ENCODE measurements at regions not wholly inside any gene's neighbourhood (a gene's known extent, or its start where the extent isn't known, plus 50 kb on each side); places are given as distances from the start of the nearest gene placed in this dataset.
"Not testable (repeated sequence)": the region's sequence is repeated elsewhere in the genome, so short reads cannot be mapped to it uniquely, and the experiment has no call there.

- no peak for DNase-seq
Observed at GRCh38 chr2:190150413-190150812, 87.9 kb upstream of the MSTN start.

- no peak for DNase-seq
Observed at GRCh38 chr2:190149908-190150307, 87.4 kb upstream of the MSTN start.

- no peak for DNase-seq
Observed at GRCh38 chr2:190149200-190149599, 86.7 kb upstream of the MSTN start.

GRCh38 chr2:190146109-190146508 is 83.6 kb upstream of the MSTN start:
- not testable (repeated sequence) for DNase-seq

- not testable (repeated sequence) for DNase-seq
Observed at GRCh38 chr2:190140474-190140873, 77.9 kb upstream of the MSTN start.

- DNase-seq = no peak
Observed at GRCh38 chr2:190139371-190139770, 76.8 kb upstream of the MSTN start.

GRCh38 chr2:190138032-190138431 is 75.5 kb upstream of the MSTN start:
- no peak for DNase-seq

GRCh38 chr2:190137561-190137960 is 75.0 kb upstream of the MSTN start:
- peak; percentile 15 for DNase-seq

GRCh38 chr2:190136825-190137224 is 74.3 kb upstream of the MSTN start:
- DNase-seq = no peak

- DNase-seq = no peak
Observed at GRCh38 chr2:190136259-190136658, 73.7 kb upstream of the MSTN start.

GRCh38 chr2:190129421-190130199 is 67.1 kb upstream of the MSTN start:
- no peak for DNase-seq

- no peak for DNase-seq
Observed at GRCh38 chr2:190127651-190128050, 65.1 kb upstream of the MSTN start.

GRCh38 chr2:190126798-190127197 is 64.3 kb upstream of the MSTN start:
- DNase-seq = no peak

- peak; percentile 68 for DNase-seq
Observed at GRCh38 chr2:190123956-190124355, 61.4 kb upstream of the MSTN start.

GRCh38 chr2:190121971-190122370 is 59.4 kb upstream of the MSTN start:
- peak; percentile 9 for DNase-seq

- DNase-seq = no peak
Observed at GRCh38 chr2:190121305-190121704, 58.8 kb upstream of the MSTN start.

GRCh38 chr2:190119923-190120590 is 57.5 kb upstream of the MSTN start:
- DNase-seq = no peak

GRCh38 chr2:190119257-190119656 is 56.7 kb upstream of the MSTN start:
- DNase-seq = no peak

- no peak for DNase-seq
Observed at GRCh38 chr2:190117305-190117704, 54.8 kb upstream of the MSTN start.

- no peak for DNase-seq
Observed at GRCh38 chr2:190113000-190113399, 50.5 kb upstream of the MSTN start.

Data from fibroblast of skin of right quadriceps (primary cell).